Activated T-cell treated with anti-CD3 and anti-CD28 coated beads for 24 hours (primary cell): ENCODE measurements at regions not wholly inside any gene's neighbourhood (a gene's known extent, or its start where the extent isn't known, plus 50 kb on each side); places are given as distances from the start of the nearest gene placed in this dataset.

Experiments used
- DNase-seq: peaks from one replicate; pipeline ENCODE4 v3.0.0-alpha.2; 2020; ENCODE audit warnings: low read depth

DNA sequence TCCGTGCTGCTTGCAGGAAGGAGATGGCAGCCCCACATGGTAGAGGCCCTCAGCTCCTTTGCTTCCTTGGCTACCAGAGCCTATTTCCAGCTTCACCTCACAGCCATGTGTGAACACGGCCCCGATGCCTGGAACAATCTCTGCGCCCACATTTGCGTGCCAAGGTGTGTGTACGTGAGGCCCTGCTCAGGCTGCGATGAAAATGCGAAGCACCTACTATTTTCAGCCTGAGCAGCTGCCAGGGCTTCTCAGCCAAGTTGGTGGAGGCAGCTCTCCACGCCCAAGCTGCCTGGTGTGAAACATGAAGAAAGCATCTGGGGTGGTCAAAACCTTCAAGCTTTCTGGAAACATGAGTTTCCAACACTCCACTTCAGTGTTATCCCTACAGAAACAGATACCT lies 177.8 kb upstream of the EGLN3 start:
- no peak for DNase-seq

DNA sequence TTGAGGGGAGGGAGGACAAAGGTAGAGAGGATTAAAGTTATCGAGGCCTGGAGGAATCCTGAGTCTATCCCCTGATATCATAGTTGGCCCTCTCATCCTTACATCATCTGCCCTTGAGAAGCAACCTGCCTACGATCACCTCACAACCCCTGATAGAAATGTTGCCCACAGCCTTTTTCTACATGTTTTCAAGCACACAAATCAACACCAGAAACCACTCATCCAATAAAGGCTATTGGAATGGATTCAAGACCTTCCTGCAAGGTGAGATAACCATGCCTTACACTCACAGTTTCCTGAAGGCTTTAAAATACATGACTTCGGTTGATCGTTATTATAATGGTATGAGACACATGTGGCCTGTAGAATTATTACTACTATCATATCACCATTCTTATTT lies 175.7 kb upstream of the EGLN3 start:
- no peak for DNase-seq

- no peak for DNase-seq
Measured at GRCh38 chr14:34124585-34124984, 173.7 kb upstream of the EGLN3 start.

GRCh38 chr14:34122650-34123049 lies 171.8 kb upstream of the EGLN3 start:
- DNase-seq, result no peak

DNA sequence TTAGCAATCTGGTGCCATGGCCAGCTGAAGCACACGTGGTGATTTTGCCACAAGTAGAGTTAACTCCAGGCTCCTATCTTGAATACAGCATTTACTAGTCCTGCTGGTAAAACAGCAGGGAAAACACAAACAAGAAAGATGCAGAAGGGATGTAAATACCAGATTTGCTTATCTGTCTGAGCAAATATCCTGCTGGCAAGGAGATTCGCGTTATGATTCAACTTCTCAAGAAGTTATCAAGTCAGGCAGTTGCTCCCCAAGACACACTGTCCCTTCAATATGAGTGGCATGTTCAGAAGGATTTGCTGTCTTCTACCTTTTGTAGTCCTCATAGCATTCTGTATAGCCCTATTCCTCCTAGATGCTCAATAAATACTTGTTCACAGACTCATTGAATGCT lies 171.2 kb upstream of the EGLN3 start:
- DNase-seq, result no peak

DNA sequence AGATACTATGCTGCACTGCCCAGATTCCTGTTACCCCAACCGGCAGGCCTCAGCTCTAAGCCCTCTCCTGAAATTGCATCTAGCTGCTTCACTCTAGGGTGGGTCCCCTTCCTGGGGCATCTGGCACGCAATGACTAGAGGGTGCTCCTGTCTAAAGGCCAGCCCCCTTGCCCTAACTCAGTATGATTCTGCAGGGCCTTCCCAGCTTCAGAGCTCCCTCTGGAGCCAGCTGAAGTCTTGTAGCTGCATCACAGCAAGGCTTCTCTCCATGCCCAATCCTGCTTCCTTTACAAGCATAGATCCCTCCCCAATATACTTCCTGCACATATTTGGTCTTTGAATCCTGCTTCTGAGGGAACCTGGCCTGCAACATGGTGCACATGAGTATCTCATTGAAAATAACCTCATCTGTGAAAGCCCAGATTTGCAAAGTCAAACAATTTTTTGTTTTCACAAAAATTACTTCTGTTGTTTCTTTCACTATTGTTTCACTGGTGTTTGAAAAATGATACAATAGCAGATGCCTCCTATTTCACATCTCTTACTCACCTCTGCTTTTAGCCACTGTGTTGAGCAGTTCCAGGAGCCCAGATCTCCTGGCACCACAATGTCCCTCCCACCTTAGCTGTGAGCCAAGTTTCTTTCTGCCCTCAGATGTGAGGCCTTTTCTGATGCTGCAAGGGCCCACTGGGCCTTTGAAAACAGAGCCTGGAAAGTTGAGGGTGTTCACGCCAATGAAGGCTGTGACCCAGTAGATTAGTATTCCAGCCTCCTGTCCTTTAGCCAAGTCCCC lies 169.5 kb upstream of the EGLN3 start:
- DNase-seq, result no peak

GRCh38 chr14:34119107-34119858 lies 168.4 kb upstream of the EGLN3 start:
- no peak for DNase-seq

GRCh38 chr14:34113991-34114390 lies 163.1 kb upstream of the EGLN3 start:
- no peak for DNase-seq

DNA sequence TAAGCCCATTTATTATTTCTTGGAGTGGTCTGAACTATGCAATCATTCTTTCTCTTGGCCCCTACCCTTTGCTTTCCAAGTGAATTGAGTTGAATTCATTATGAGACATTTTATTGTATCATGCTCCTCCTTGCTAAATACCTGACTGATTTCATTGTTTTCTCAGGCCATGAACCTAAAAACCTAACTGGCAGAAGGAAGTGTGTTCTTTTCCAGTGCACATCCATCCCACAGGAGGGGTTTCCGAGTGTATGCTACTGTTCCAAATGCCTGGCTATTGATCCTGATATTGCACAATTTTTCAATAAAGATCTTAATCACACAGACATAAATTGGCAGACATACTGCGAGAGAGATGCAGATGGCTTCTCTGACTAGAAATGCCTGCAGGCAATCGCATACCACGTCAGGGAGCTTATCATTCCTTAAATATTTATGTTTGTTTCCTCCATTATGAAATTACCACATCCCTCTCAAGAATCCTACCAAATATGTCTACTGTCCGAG lies 162.2 kb upstream of the EGLN3 start:
- no peak for DNase-seq

DNA sequence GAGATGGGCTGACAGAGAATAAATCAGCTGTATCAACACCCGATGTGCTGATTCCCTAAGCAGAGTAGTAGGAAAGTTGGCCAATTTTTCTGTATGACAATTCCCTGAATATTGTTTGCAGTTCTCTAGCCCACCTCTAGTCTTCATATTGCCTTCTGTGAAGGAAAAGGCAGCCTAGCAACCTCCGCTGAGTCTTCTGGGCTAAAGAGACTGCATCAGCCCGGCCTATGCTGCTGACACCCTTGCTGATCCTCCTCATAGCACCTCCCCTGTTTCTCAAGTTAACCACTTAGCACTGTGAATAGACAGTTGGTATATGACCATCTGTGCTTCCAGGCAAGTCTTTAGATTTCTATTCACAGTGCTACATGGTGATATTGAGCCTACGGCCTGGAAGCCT lies 161.1 kb upstream of the EGLN3 start:
- no peak for DNase-seq

GRCh38 chr14:34111505-34111904 lies 160.6 kb upstream of the EGLN3 start:
- DNase-seq, result no peak

GRCh38 chr14:34110531-34110930 lies 159.7 kb upstream of the EGLN3 start:
- no peak for DNase-seq

DNA sequence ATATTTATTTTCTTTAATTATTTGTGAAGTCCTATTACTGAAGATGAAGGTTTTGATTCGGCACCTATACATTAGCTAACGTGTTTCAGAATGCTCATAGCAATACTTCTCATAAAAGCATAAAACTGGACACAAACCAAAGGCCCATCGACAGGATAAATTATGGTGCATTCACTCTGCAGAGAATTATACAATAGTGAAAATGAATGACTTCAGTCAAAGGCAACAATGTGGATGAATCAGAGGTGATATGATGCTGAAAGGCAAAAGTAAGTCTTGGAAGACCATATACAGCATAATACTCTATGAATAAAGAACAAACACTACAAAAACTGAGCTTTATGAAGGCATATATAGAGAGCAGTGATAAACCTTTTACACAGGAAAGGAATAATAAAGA lies 156.6 kb upstream of the EGLN3 start:
- DNase-seq, result no peak

- no peak for DNase-seq
Measured at GRCh38 chr14:34106310-34106709, 155.4 kb upstream of the EGLN3 start.

- DNase-seq, result no peak
Measured at GRCh38 chr14:34104489-34105397, 153.9 kb upstream of the EGLN3 start.

DNA sequence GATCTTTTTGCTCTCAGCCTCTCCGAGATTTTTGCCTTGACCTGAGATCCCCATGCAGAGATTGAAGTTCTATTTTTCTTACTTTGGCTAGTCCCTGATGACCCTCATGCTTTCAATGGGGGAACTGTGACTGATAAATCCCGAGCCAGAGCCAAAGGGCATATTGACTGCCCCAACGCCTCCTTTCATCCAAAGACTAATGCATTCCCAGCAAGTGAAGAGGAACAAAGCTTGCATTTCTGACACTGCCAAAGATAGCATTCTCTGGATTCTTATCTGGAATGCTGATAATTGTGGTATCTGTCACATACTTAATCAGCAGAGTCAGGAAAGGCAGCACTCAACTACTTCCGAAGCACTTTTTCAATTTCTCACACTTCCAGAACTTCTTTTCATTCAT lies 152.3 kb upstream of the EGLN3 start:
- no peak for DNase-seq

- no peak for DNase-seq
Measured at GRCh38 chr14:34099635-34100034, 148.8 kb upstream of the EGLN3 start.

DNA sequence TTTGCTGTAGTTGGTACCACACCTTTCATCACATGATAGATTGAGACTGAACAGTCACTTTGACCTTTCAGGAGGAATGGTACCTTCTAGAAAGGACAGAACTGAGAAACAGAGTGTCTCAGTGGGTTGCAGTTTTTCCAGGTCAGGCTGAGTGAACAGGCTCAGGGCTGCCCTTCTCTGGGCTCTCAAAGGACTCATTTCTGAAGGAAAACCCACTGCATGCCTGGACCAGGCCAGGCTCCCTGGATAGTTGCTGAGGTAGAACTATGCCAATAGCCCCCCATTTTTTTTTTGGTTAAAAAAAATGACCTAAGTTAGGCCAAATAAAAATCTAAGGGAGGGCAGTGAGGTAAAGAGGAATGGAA lies 148.1 kb upstream of the EGLN3 start:
- no peak for DNase-seq

DNA sequence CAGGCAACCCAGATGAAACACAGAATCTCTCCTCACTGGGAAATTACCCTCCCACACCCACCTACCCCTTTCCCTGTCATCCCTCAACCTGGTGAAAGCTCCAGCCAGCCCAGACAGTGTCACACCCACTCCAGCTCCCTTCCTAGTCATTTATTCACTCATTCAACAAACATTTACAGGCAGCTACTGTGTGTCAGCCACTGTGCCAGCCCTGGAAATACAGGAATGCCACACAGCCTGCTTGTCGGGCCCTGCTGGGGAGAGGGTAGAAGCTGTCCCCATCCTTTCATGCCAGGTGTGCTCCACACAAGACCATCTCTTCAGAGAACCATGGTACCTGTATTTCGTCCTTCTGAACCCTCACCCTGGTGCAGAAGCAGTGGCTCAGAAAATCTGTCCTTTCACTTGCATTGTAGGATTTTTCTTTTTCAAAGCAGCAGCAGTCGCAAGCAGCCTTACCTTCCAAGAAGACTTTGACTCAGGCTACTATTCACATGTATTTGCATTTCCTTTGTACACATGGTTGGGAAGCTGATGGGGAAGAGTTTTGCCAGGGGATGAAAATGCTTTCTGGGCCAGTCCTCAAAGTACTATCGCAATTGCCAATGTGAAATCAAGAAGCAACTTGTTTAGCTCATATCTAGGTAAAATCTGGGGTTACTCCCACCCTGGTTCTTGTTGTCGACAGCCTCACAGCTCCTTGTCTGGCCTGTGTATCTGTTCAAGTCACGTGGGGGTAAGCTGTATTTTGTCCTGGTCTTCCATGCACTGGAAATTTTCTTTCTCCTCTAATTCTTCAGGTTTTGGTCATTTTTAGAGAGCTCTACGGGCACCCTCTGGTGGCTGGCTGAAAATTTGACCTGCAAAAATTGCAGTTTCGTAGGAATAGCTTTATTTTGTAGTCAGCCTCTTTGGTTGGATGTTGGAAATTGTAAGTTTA lies 147.4 kb upstream of the EGLN3 start:
- DNase-seq, result no peak

DNA sequence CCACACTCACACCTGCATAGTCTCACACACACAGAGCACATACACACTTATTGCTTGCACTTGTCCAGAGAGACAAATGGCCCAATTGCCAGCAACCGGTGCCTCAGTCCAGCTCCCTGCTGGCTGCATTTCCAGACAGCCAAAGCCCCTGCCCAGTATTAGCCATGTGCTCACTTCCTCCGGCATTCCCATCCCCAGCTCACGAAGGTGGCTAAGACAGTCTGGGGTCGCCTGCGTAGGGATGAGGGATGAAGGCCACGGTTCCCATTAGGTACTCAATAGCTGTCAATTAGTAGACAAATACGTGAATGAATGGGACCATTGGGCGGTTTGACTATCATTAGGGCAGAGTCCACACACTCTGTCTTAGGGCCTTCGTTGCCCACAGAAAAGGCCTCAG lies 146.8 kb upstream of the EGLN3 start:
- no peak for DNase-seq

DNA sequence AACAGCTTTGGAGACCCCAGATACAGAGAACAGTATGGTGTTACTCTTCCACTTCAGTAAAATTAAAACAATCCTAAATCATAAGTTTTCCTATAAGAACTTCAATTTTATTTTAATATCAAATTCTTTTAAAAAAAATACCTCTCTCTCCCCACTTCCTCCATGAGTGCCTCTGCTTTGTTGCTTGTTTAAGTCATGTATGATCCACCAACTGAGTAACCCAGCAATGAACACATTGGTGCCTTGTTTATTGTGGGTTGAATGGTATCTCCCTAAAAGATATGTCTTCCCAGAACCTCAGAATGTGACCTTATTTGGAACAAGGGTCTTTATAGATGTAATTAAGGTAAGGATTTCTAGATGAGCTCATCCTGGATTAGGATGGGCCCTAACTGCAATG lies 143.5 kb upstream of the EGLN3 start:
- no peak for DNase-seq
